CD4-positive, alpha-beta T cell treated with Interleukin-12 subunit alpha and Interleukin-12 subunit beta, for 1 hour (primary cell): ENCODE measurements at regions not wholly inside any gene's neighbourhood (a gene's known extent, or its start where the extent isn't known, plus 50 kb on each side); places are given as distances from the start of the nearest gene placed in this dataset.

Experiments used
- DNase-seq: peaks from one replicate; pipeline ENCODE4 v3.0.0-alpha.2; 2020

- DNase-seq: no peak
Observed at GRCh38 chr7:52877240-52877639, 158.2 kb upstream of the POM121L12 start.

GRCh38 chr7:52876402-52876801 lies 159.0 kb upstream of the POM121L12 start:
- no peak for DNase-seq

- no peak for DNase-seq
Observed at GRCh38 chr7:52863652-52864051, 171.8 kb upstream of the POM121L12 start.

- DNase-seq: no peak
Observed at GRCh38 chr7:52862321-52862720, 173.1 kb upstream of the POM121L12 start.

GRCh38 chr7:52857367-52857766 lies 178.1 kb upstream of the POM121L12 start:
- no peak for DNase-seq

- DNase-seq: no peak
Observed at GRCh38 chr7:52854681-52855080, 180.8 kb upstream of the POM121L12 start.

- DNase-seq: no peak
Observed at GRCh38 chr7:52851547-52851946, 183.9 kb upstream of the POM121L12 start.

GRCh38 chr7:52843436-52843835 lies 192.0 kb upstream of the POM121L12 start:
- DNase-seq: no peak

- DNase-seq: no peak
Observed at GRCh38 chr7:52842202-52842900, 193.1 kb upstream of the POM121L12 start.

- DNase-seq: no peak
Observed at GRCh38 chr7:52838981-52839411, 196.4 kb upstream of the POM121L12 start.

GRCh38 chr7:52831321-52831720 lies 204.1 kb upstream of the POM121L12 start:
- DNase-seq: no peak

GRCh38 chr7:52830801-52831200 lies 204.6 kb upstream of the POM121L12 start:
- no peak for DNase-seq

- no peak for DNase-seq
Observed at GRCh38 chr7:52826515-52827265, 208.7 kb upstream of the POM121L12 start.

- DNase-seq: no peak
Observed at GRCh38 chr7:52825611-52826010, 209.8 kb upstream of the POM121L12 start.

- DNase-seq: no peak
Observed at GRCh38 chr7:52811537-52811936, 223.9 kb upstream of the POM121L12 start.

- no peak for DNase-seq
Observed at GRCh38 chr7:52799817-52800216, 235.6 kb upstream of the POM121L12 start.

GRCh38 chr7:52797801-52798200 lies 237.6 kb upstream of the POM121L12 start:
- DNase-seq: no peak

- DNase-seq: no peak
Observed at GRCh38 chr7:52794621-52795020, 240.8 kb upstream of the POM121L12 start.

GRCh38 chr7:52791176-52791700 lies 244.2 kb upstream of the POM121L12 start:
- no peak for DNase-seq

- no peak for DNase-seq
Observed at GRCh38 chr7:52786174-52786573, 249.3 kb upstream of the POM121L12 start.

GRCh38 chr7:52782348-52782747 lies 253.1 kb upstream of the POM121L12 start:
- DNase-seq: no peak

- no peak for DNase-seq
Observed at GRCh38 chr7:52781250-52781649, 254.2 kb upstream of the POM121L12 start.

- DNase-seq: no peak
Observed at GRCh38 chr7:52779004-52779403, 256.4 kb upstream of the POM121L12 start.
